ENCODE measurements at regions not wholly inside any gene's neighbourhood (a gene's known extent, or its start where the extent isn't known, plus 50 kb on each side); places are given as distances from the start of the nearest gene placed in this dataset.

DNA sequence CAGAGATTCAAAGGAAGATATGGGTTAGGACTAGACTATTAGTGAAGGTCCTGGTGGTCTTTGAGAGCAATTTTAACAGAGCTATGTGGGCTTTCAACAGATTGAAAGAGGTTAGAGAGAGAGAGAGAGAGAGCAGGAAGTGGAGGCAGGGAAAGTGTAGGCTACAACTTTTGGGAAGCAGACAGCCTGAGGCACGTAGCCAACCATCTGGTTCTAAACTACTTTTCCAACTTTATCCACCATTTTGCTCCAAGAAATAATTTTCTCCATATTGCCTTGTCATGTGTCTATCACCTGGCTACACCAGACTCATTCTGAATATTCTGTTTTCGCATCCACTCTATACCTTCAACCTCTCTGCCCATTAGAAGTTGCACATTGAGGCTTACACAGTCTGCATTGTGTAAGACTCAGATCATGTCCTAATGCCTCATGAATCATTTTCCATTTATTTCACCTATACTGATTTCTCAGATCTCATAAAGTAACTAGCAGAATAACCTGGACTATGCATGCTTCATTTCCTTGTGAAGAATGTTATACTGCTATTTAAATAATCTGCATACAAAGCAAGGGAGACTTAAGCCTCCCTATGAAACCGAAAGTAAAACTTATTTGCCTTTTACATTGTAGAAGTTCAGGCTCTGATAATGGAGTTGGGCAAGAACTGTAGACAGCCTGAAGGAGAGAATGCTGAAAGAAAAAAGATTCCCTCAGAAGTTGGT, 235.6 kb downstream of the ELAVL2 start:
- intact Hi-C loops (cut with DNase I; ENCODE audit: low total_unique reads), result no loop called here
- WGBS, 2 donors, result 48 to 52% methylated on average over 3 of the region's 3 CpGs
- TF ChIP-seq POLR2A (IDR thresholded peaks at IDR 0.05) (no peak), CTCF (IDR thresholded peaks at IDR 0.05) (no peak)
- DNase-seq (ENCODE audit: low spot score in 2 of 2), result no peak
- H3K4me3 ChIP-seq (ENCODE audit: low read depth, poor library complexity, severe bottlenecking), result no peak overlapping the region

- intact Hi-C loops (cut with DNase I; ENCODE audit: low total_unique reads), result no loop called here
- TF ChIP-seq POLR2A (IDR thresholded peaks at IDR 0.05) (no peak), CTCF (IDR thresholded peaks at IDR 0.05) (no peak)
Measured at GRCh38 chr9:23594421-23594820, 231.6 kb downstream of the ELAVL2 start.

GRCh38 chr9:23596913-23597634, 229.0 kb downstream of the ELAVL2 start:
- DNase-seq (ENCODE audit: low spot score in 2 of 2), result no peak
- intact Hi-C loops (cut with DNase I; ENCODE audit: low total_unique reads), result no loop called here
- 69 to 70% methylated on average over 3 of the region's 3 CpGs for WGBS, 2 donors
- TF ChIP-seq POLR2A (IDR thresholded peaks at IDR 0.05) (no peak), CTCF (IDR thresholded peaks at IDR 0.05) (no peak)
- no peak overlapping the region for H3K4me3 ChIP-seq (ENCODE audit: low read depth, poor library complexity, severe bottlenecking)

More at GRCh38 chr9:23594421-23594820, 231.6 kb downstream of the ELAVL2 start:
- no peak overlapping the region for H3K4me3 ChIP-seq (ENCODE audit: low read depth, poor library complexity, severe bottlenecking)
- WGBS, 2 donors, result 70 to 88% methylated on average over 1 of the region's 1 CpG
- no peak for DNase-seq (ENCODE audit: low spot score in 2 of 2)

GRCh38 chr9:23598994-23599393, 227.0 kb downstream of the ELAVL2 start:
- 34 to 55% methylated on average over 2 of the region's 2 CpGs for WGBS, 2 donors
- intact Hi-C loops (cut with DNase I; ENCODE audit: low total_unique reads), result no loop called here
- no peak for DNase-seq (ENCODE audit: low spot score in 2 of 2)
- TF ChIP-seq POLR2A (IDR thresholded peaks at IDR 0.05), result no peak
- TF ChIP-seq CTCF (IDR thresholded peaks at IDR 0.05), result no peak
- H3K4me3 ChIP-seq (ENCODE audit: low read depth, poor library complexity, severe bottlenecking), result no peak overlapping the region

- WGBS, 2 donors, result 92 to 95% methylated on average over 7 of the region's 7 CpGs
- H3K4me3 ChIP-seq (ENCODE audit: low read depth, poor library complexity, severe bottlenecking), result no peak overlapping the region
- intact Hi-C loops (cut with DNase I; ENCODE audit: low total_unique reads), result no loop called here
- no peak for DNase-seq (ENCODE audit: low spot score in 2 of 2)
- no peak for TF ChIP-seq CTCF (IDR thresholded peaks at IDR 0.05)
- no peak for TF ChIP-seq POLR2A (IDR thresholded peaks at IDR 0.05)
Measured at GRCh38 chr9:23603311-23603710, 222.7 kb downstream of the ELAVL2 start.

Measured in lower leg skin (tissue), 4 donors.